ENCODE measurements at regions not wholly inside any gene's neighbourhood (a gene's known extent, or its start where the extent isn't known, plus 50 kb on each side); places are given as distances from the start of the nearest gene placed in this dataset.
"Not testable (repeated sequence)": the region's sequence is repeated elsewhere in the genome, so short reads cannot be mapped to it uniquely, and the experiment has no call there.

DNA sequence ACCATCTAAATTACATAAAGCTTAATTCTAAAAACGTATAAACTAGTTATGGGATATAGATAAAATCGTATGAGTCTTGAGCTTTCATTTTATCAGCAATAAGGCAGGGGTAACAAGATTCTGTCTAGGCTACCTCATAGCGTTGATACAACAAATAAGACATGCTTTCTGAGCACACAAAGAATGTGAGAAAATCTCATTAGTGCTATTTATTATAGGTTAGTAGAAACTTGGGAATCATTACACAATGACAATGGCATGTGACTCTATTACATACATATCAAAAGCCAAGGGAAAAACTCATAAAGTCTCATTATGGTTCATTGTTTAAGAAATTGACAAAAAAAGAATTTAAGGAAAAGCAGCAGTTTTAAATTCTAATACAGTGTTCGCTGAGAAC, 448.6 kb downstream of the PLK2 start:
- no peaks in the 10 kb centered on the region for H3K4me1 Mint-ChIP-seq
- H3K36me3 Mint-ChIP-seq (ENCODE audit: low read depth) = no peaks in the 10 kb centered on the region
- H3K4me3 Mint-ChIP-seq = no peak overlapping the region
- no peaks in the 10 kb centered on the region for H3K9me3 Mint-ChIP-seq
- intact Hi-C loops (cut with micrococcal nuclease) = no loop called here
- H3K27ac Mint-ChIP-seq = no peak overlapping the region
- DNase-seq = no peak
- H3K27me3 Mint-ChIP-seq = peaks cover under 1% of the 10 kb centered on the region

- H3K36me3 Mint-ChIP-seq (ENCODE audit: low read depth) = no peaks in the 10 kb centered on the region
- intact Hi-C loops (cut with micrococcal nuclease) = no loop called here
- no peak overlapping the region for H3K4me3 Mint-ChIP-seq
- no peaks in the 10 kb centered on the region for H3K9me3 Mint-ChIP-seq
- H3K4me1 Mint-ChIP-seq = no peaks in the 10 kb centered on the region
- H3K27me3 Mint-ChIP-seq = peaks cover 2% of the 10 kb centered on the region
- no peak overlapping the region for H3K27ac Mint-ChIP-seq
- no peak for DNase-seq
Observed at GRCh38 chr5:58009754-58010153, 450.1 kb downstream of the PLK2 start.

- Mint-ChIP-seq H3K36me3 (ENCODE audit: low read depth) (no peaks in the 10 kb centered on the region), H3K4me3 (no peak overlapping the region), H3K27me3 (peaks cover 2% of the 10 kb centered on the region), H3K4me1 (no peaks in the 10 kb centered on the region), H3K27ac (no peak overlapping the region), H3K9me3 (no peaks in the 10 kb centered on the region)
- intact Hi-C loops (cut with micrococcal nuclease) = no loop called here
- DNase-seq = no peak
Observed at GRCh38 chr5:58002323-58002722, 457.6 kb downstream of the PLK2 start.

DNA sequence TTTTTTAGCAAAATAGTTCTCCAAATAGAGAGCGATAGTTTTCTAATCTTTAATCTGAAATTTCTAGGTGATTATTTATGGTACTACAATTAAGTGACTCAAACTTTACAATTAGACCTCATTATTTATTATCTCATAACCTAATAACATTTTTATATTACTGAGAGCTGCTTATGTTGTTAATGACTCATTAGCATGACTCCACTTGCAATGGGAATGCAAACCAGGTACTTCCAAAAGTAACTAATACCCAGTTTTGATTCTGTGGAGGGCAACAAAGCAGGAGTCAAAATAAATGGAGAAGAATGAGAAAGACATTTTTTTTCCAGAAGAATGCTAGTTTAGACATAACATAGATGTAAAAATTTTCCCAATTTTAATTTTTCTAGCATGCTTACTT, 466.0 kb downstream of the PLK2 start:
- DNase-seq = no peak
- Mint-ChIP-seq H3K27ac (no peak overlapping the region), H3K4me3 (no peak overlapping the region), H3K4me1 (no peaks in the 10 kb centered on the region), H3K9me3 (no peaks in the 10 kb centered on the region), H3K27me3 (peaks cover 1% of the 10 kb centered on the region), H3K36me3 (ENCODE audit: low read depth) (no peaks in the 10 kb centered on the region)
- intact Hi-C loops (cut with micrococcal nuclease) = no loop called here

- Mint-ChIP-seq H3K4me3 (no peak overlapping the region), H3K36me3 (ENCODE audit: low read depth) (no peaks in the 10 kb centered on the region), H3K27me3 (no peaks in the 10 kb centered on the region), H3K27ac (no peak overlapping the region), H3K4me1 (no peaks in the 10 kb centered on the region), H3K9me3 (no peaks in the 10 kb centered on the region)
- DNase-seq = no peak
- intact Hi-C loops (cut with micrococcal nuclease) = no loop called here
Observed at GRCh38 chr5:57989378-57989777, 470.5 kb downstream of the PLK2 start.

DNA sequence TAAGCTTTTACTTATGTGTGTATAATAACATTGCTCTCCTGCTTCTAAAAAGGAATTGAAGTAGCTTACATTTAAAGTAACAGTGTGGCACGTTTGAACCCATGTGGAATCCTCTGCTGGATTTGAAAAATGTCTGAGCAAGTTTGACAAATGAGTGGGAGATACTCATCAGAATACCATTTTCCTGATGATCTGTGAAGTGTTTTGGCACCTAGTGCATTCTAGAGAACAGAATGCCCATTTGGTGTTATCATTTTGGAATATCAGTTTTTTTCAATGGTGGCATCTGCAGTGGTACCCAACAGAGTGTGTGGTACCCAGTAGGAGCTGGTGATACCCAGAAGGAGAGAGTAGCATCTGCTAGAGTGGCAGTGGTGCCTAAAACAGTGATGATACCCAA, 471.1 kb downstream of the PLK2 start:
- no peaks in the 10 kb centered on the region for H3K36me3 Mint-ChIP-seq (ENCODE audit: low read depth)
- no peaks in the 10 kb centered on the region for H3K9me3 Mint-ChIP-seq
- H3K27me3 Mint-ChIP-seq = no peaks in the 10 kb centered on the region
- H3K27ac Mint-ChIP-seq = no peak overlapping the region
- DNase-seq = no peak
- no peaks in the 10 kb centered on the region for H3K4me1 Mint-ChIP-seq
- H3K4me3 Mint-ChIP-seq = no peak overlapping the region
- intact Hi-C loops (cut with micrococcal nuclease) = no loop called here

DNA sequence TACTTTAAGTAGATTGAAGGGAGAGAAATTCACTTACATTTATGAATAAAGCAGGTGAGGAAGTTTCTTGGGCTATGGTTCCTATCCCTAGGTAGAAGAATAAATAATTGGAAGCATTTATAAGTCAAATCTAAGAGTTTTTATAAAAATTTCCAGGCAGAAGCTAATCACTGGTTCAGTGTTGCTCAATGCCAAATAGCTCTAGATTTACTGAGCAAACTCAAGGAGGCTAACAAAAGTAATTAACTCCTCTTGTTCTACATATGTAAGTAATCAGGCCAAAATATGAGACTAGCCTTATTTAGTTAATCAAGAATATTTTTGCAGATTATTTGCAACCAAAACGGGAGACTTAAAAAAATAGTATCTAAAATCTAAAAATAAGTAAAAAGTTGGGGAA, 472.3 kb downstream of the PLK2 start:
- DNase-seq = no peak
- H3K27ac Mint-ChIP-seq = no peak overlapping the region
- no peaks in the 10 kb centered on the region for H3K36me3 Mint-ChIP-seq (ENCODE audit: low read depth)
- no peaks in the 10 kb centered on the region for H3K9me3 Mint-ChIP-seq
- no peak overlapping the region for H3K4me3 Mint-ChIP-seq
- H3K4me1 Mint-ChIP-seq = no peaks in the 10 kb centered on the region
- intact Hi-C loops (cut with micrococcal nuclease) = no loop called here
- H3K27me3 Mint-ChIP-seq = no peaks in the 10 kb centered on the region

- intact Hi-C loops (cut with micrococcal nuclease) = no loop called here
- no peaks in the 10 kb centered on the region for H3K9me3 Mint-ChIP-seq
- H3K4me3 Mint-ChIP-seq = no peak overlapping the region
- H3K27ac Mint-ChIP-seq = no peak overlapping the region
- H3K36me3 Mint-ChIP-seq (ENCODE audit: low read depth) = no peaks in the 10 kb centered on the region
- DNase-seq = no peak
- no peaks in the 10 kb centered on the region for H3K4me1 Mint-ChIP-seq
- no peaks in the 10 kb centered on the region for H3K27me3 Mint-ChIP-seq
Observed at GRCh38 chr5:57986761-57987341, 473.0 kb downstream of the PLK2 start.

DNA sequence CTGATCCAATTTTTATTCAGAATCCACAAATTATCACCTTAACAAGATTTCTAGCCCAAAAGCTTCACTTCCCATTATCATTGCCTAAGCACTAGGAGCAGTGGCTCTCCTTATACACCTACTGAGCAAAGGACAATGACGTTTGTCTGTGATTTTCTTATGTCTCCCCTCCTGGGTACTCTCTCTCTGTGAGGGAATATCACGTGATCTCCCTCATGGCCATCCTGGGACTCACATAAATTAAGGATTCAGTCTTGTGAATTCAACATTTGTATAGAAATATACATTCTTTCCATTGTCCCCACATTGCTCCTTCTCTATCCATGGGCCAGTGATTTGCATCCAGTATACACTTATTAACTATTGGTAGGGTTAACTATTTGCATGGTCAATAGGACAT, 476.5 kb downstream of the PLK2 start:
- no peak overlapping the region for H3K27ac Mint-ChIP-seq
- intact Hi-C loops (cut with micrococcal nuclease) = no loop called here
- H3K36me3 Mint-ChIP-seq (ENCODE audit: low read depth) = no peaks in the 10 kb centered on the region
- no peaks in the 10 kb centered on the region for H3K9me3 Mint-ChIP-seq
- no peak overlapping the region for H3K4me3 Mint-ChIP-seq
- H3K4me1 Mint-ChIP-seq = no peaks in the 10 kb centered on the region
- H3K27me3 Mint-ChIP-seq = no peaks in the 10 kb centered on the region
- no peak for DNase-seq

DNA sequence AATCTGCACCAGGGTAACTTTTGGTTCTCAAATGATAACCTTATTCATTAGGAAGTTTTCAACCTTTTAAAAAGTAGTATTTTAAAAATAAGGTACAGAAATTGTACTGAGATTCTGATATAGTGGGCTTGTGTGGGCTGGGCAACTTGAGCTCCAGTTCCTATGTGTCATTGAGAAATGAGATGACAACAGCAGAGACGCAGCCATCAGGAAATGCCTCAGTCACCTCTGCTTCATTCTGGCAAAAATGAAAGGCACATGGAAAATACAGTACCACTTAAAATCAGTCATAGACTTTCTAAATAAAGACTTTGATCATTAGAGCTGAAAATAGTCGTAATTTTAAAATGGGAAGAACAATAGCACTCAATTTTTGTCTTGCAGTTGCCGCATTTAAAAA, 480.2 kb downstream of the PLK2 start:
- no peak overlapping the region for H3K4me3 Mint-ChIP-seq
- H3K4me1 Mint-ChIP-seq = no peaks in the 10 kb centered on the region
- DNase-seq = no peak
- H3K27me3 Mint-ChIP-seq = no peaks in the 10 kb centered on the region
- H3K27ac Mint-ChIP-seq = no peak overlapping the region
- intact Hi-C loops (cut with micrococcal nuclease) = no loop called here
- H3K9me3 Mint-ChIP-seq = no peaks in the 10 kb centered on the region
- no peaks in the 10 kb centered on the region for H3K36me3 Mint-ChIP-seq (ENCODE audit: low read depth)

GRCh38 chr5:57976506-57976905, 483.4 kb downstream of the PLK2 start:
- Mint-ChIP-seq H3K9me3 (no peaks in the 10 kb centered on the region), H3K4me1 (no peaks in the 10 kb centered on the region)

DNA sequence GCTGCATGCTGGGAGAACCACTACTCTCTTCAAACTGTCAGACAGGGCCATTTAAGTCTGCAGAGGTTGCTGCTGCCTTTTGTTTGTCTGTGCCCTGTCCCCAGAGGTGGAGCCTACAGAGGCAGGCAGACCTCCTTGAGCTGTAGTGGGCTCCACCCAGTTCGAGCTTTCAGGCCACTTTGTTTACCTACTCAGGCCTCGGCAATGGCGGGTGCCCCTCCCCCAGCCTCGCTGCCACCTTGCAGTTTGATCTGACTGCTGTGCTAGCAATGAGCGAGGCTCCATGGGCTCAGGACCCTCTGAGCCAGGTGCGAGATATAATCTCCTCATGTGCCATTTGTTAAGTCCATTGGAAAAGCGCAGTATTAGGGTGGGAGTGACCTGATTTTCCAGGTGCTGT, 487.8 kb downstream of the PLK2 start:
- H3K27me3 Mint-ChIP-seq; DNase-seq; H3K4me3 Mint-ChIP-seq; H3K36me3 Mint-ChIP-seq (ENCODE audit: low read depth); H3K27ac Mint-ChIP-seq; intact Hi-C loops (cut with micrococcal nuclease); H3K4me1 Mint-ChIP-seq; H3K9me3 Mint-ChIP-seq: not testable (repeated sequence)

More at GRCh38 chr5:57976506-57976905, 483.4 kb downstream of the PLK2 start:
- intact Hi-C loops (cut with micrococcal nuclease) = no loop called here
- Mint-ChIP-seq H3K27me3 (no peaks in the 10 kb centered on the region), H3K36me3 (ENCODE audit: low read depth) (no peaks in the 10 kb centered on the region), H3K27ac (no peak overlapping the region), H3K4me3 (no peak overlapping the region)
- DNase-seq = no peak

- Mint-ChIP-seq H3K36me3 (ENCODE audit: low read depth) (no peaks in the 10 kb centered on the region), H3K27me3 (no peaks in the 10 kb centered on the region), H3K4me1 (no peaks in the 10 kb centered on the region), H3K4me3 (no peak overlapping the region), H3K27ac (no peak overlapping the region), H3K9me3 (peaks cover 11% of the 10 kb centered on the region)
- DNase-seq = no peak
- intact Hi-C loops (cut with micrococcal nuclease) = no loop called here
Observed at GRCh38 chr5:57960569-57960968, 478.0 kb upstream of the ACTBL2 start.

DNA sequence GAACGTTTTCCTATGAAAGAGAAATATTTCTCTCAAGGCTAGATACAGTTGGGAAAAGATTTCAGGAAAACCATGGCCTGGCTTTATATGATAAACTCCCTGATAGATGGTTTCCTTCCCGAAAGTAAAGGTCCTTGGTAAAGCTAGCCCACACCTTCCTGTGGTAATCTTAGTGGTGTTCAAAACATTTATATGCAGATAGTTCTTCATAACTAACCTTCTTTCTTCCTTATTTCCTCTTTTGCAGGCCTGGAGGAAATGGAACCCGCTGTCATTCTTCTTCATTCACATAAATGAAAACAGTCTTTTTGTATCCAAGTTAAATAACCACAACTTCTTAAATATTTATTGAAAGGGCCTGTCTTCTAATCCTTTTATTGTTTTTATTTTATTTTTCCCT, 474.0 kb upstream of the ACTBL2 start:
- Mint-ChIP-seq H3K9me3 (no peaks in the 10 kb centered on the region), H3K4me1 (no peaks in the 10 kb centered on the region), H3K27ac (no peak overlapping the region), H3K36me3 (ENCODE audit: low read depth) (no peaks in the 10 kb centered on the region), H3K4me3 (no peak overlapping the region), H3K27me3 (peaks cover 3% of the 10 kb centered on the region)
- intact Hi-C loops (cut with micrococcal nuclease) = no loop called here
- DNase-seq = no peak

DNA sequence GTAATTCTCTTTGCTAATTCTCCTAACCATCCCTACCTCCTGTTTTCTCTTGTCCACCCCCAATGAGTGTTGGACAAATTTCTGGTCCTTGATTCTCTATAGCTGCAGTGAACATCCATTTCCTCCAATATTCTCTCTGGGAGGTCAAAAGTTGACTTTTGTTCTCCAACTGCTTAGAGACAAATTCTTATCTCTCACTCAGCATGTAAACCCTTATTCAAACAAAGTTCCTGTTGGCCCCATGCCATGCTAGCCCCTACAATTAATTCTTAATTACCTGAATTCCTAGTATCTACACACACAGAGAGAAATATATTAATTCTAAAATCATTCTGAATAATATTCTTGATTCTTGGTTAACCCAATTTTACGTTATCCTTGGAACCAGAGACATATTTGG, 472.9 kb upstream of the ACTBL2 start:
- intact Hi-C loops (cut with micrococcal nuclease) = no loop called here
- no peak for DNase-seq
- Mint-ChIP-seq H3K4me1 (no peaks in the 10 kb centered on the region), H3K36me3 (ENCODE audit: low read depth) (no peaks in the 10 kb centered on the region), H3K27me3 (peaks cover 3% of the 10 kb centered on the region), H3K27ac (no peak overlapping the region), H3K4me3 (no peak overlapping the region), H3K9me3 (no peaks in the 10 kb centered on the region)

All from activated CD4-positive, alpha-beta T cell treated with anti-CD3 and anti-CD28 coated beads, Interleukin-2, amount 10 ng/mL, durations not matched to agents 24 days and 14 days (primary cell).